Ishikawa (cell line): ENCODE measurements at regions not wholly inside any gene's neighbourhood (a gene's known extent, or its start where the extent isn't known, plus 50 kb on each side); places are given as distances from the start of the nearest gene placed in this dataset.

Experiments
- CEBPB ChIP-seq: IDR thresholded peaks from 2 replicates; pipeline ENCODE4 v1.6.1; 2012
- CREB1 ChIP-seq: IDR thresholded peaks from 2 replicates; pipeline ENCODE4 v1.6.1; 2012; ENCODE audit warnings: low read depth
- EGR1 ChIP-seq: IDR thresholded peaks from 2 replicates; pipeline ENCODE4 v1.6.1; 2012
- EP300 ChIP-seq: IDR thresholded peaks from 2 replicates; pipeline ENCODE4 v1.6.1; 2012; ENCODE audit warnings: borderline replicate concordance
- FOXM1 ChIP-seq: IDR thresholded peaks from 2 replicates; pipeline ENCODE4 v1.6.1; 2012; ENCODE audit warnings: low read depth, borderline replicate concordance
- MAX ChIP-seq: IDR thresholded peaks from 2 replicates; pipeline ENCODE4 v1.6.1; 2012
- NFIC ChIP-seq: IDR thresholded peaks from 2 replicates; pipeline ENCODE4 v1.6.1; 2012
- RAD21 ChIP-seq: IDR thresholded peaks from 2 replicates; pipeline ENCODE4 v1.6.1; 2012; ENCODE audit warnings: low read depth
- REST ChIP-seq: IDR thresholded peaks from 2 replicates; pipeline ENCODE4 v1.6.1; 2012; ENCODE audit warnings: low read depth, mild to moderate bottlenecking
- TAF1 ChIP-seq: IDR thresholded peaks from 2 replicates; pipeline ENCODE4 v1.6.1; 2012; ENCODE audit warnings: low read depth, mild to moderate bottlenecking
- TEAD4 ChIP-seq: IDR thresholded peaks from 2 replicates; pipeline ENCODE4 v1.6.1; 2012
- USF1 ChIP-seq: IDR thresholded peaks from 2 replicates; pipeline ENCODE4 v1.6.1; 2012
- YY1 ChIP-seq: IDR thresholded peaks from 2 replicates; pipeline ENCODE4 v1.6.1; 2012; ENCODE audit warnings: low read depth
- ZBTB7A ChIP-seq: IDR thresholded peaks from 2 replicates; pipeline ENCODE4 v1.6.1; 2012; ENCODE audit warnings: low read depth

- no peak for TF ChIP-seq RAD21
- no peak for TF ChIP-seq TAF1
- TF ChIP-seq FOXM1 = no peak
- no peak for TF ChIP-seq CEBPB
- TF ChIP-seq CREB1 = no peak
- TF ChIP-seq REST = no peak
- no peak for TF ChIP-seq TEAD4
- TF ChIP-seq MAX = no peak
- no peak for TF ChIP-seq ZBTB7A
- no peak for TF ChIP-seq EP300
- TF ChIP-seq YY1 = no peak
- no peak for TF ChIP-seq NFIC
- TF ChIP-seq EGR1 = no peak
- no peak for TF ChIP-seq USF1
These were observed 257.1 kb upstream of the DYNLRB2 start for GRCh38 chr16:80283466-80284392.
